ENCODE measurements at regions not wholly inside any gene's neighbourhood (a gene's known extent, or its start where the extent isn't known, plus 50 kb on each side); places are given as distances from the start of the nearest gene placed in this dataset.

GRCh38 chr10:131781791-131782190 is 119.0 kb upstream of the PPP2R2D start:
- no peak for DNase-seq

GRCh38 chr10:131784363-131785120 is 116.3 kb upstream of the PPP2R2D start:
- DNase-seq, result no peak

GRCh38 chr10:131785121-131785460 is 115.7 kb upstream of the PPP2R2D start:
- DNase-seq, result no peak

GRCh38 chr10:131786756-131787605 is 113.8 kb upstream of the PPP2R2D start:
- no peak for DNase-seq

- DNase-seq, result no peak
Measured at GRCh38 chr10:131787961-131788360, 112.8 kb upstream of the PPP2R2D start.

GRCh38 chr10:131788386-131788785 is 112.4 kb upstream of the PPP2R2D start:
- no peak for DNase-seq

GRCh38 chr10:131789516-131789915 is 111.3 kb upstream of the PPP2R2D start:
- no peak for DNase-seq

GRCh38 chr10:131790021-131790420 is 110.8 kb upstream of the PPP2R2D start:
- DNase-seq, result no peak

GRCh38 chr10:131792011-131792651 is 108.7 kb upstream of the PPP2R2D start:
- no peak for DNase-seq

- no peak for DNase-seq
Measured at GRCh38 chr10:131792809-131793208, 108.0 kb upstream of the PPP2R2D start.

GRCh38 chr10:131795761-131796160 is 105.0 kb upstream of the PPP2R2D start:
- no peak for DNase-seq

GRCh38 chr10:131797626-131798025 is 103.2 kb upstream of the PPP2R2D start:
- no peak for DNase-seq

GRCh38 chr10:131799429-131799828 is 101.4 kb upstream of the PPP2R2D start:
- no peak for DNase-seq

- no peak for DNase-seq
Measured at GRCh38 chr10:131802156-131802915, 98.5 kb upstream of the PPP2R2D start.

GRCh38 chr10:131802996-131803395 is 97.8 kb upstream of the PPP2R2D start:
- DNase-seq, result no peak

GRCh38 chr10:131803860-131804425 is 96.9 kb upstream of the PPP2R2D start:
- DNase-seq, result no peak

GRCh38 chr10:131804551-131805295 is 96.1 kb upstream of the PPP2R2D start:
- DNase-seq, result no peak

- no peak for DNase-seq
Measured at GRCh38 chr10:131805696-131806095, 95.1 kb upstream of the PPP2R2D start.

GRCh38 chr10:131806146-131806545 is 94.7 kb upstream of the PPP2R2D start:
- no peak for DNase-seq

- no peak for DNase-seq
Measured at GRCh38 chr10:131806646-131807317, 94.0 kb upstream of the PPP2R2D start.

- DNase-seq, result no peak
Measured at GRCh38 chr10:131808370-131808930, 92.4 kb upstream of the PPP2R2D start.
